NCI-H82 treated with DMSO at 0.1 percent for 48 hours (cell line): ENCODE measurements at regions not wholly inside any gene's neighbourhood (a gene's known extent, or its start where the extent isn't known, plus 50 kb on each side); places are given as distances from the start of the nearest gene placed in this dataset.

Source experiments
- DNase-seq: peaks from one replicate; lab custom pipeline; 2025; ENCODE audit not compliant: unreplicated experiment; lab: John Stamatoyannopoulos, UW

DNA sequence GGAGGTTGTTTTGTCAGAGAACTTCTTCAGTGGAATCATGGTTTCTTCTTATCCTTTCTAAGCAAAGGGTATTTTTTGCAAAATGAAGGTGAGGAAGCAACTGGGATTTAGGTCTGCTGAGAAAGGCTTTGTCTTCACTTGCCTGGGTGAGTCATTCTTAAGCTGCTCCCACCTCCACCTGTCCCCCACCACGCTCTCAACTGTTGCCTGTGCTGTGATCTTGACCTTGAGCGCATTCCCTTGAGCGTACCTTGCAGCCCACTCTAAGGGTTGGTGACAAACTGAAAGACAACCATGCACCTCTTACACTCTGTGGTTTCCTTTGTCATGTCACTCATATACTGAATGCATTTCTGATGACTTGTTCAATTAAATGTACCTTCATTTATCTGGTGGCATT is 641.1 kb downstream of the RNF144B start:
- DNase-seq = no peak

- no peak for DNase-seq
Measured at GRCh38 chr6:19032591-19033295, 645.6 kb downstream of the RNF144B start.

DNA sequence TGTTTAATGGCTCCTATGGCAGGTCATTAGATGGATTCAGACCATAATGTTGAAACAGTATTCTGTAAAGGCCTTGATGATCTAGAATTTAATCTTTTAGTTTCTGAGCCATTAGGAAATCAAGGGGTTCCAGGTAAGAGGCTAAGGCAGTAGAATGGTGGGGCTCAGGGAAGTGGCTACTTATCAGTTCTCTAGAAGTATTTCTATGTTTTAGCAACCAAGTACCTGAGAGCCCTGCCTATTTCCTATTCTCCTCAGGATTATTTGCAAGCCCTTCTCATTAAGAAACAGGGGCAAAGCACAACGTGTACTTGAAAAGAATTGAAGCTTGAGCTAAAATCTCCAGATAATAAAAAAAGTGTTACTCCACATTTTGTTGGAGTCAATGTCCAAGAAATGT is 646.5 kb downstream of the RNF144B start:
- DNase-seq = no peak

GRCh38 chr6:19034986-19035385 is 647.8 kb downstream of the RNF144B start:
- DNase-seq = no peak

GRCh38 chr6:19035461-19036195 is 648.5 kb downstream of the RNF144B start:
- no peak for DNase-seq

- DNase-seq = no peak
Measured at GRCh38 chr6:19036196-19036555, 649.0 kb downstream of the RNF144B start.

DNA sequence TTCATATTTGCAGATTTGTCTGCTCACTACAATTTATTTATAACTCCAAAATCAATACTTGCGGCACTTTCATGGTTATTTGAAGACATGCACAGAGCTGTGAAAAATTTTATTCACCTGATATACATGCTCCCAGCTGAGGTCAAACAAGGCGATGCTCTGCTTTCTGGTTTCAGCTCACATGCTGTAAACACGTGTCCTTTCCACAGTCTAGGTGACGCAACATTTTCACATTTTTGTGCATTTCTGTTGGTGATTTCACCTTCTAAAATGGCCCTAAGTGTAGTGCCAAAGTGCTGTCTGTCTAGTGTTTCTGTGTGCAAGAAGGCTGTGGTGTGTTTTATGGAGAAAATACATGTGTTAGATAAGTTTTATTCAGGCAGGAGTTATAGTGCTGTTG is 650.5 kb downstream of the RNF144B start:
- no peak for DNase-seq

DNA sequence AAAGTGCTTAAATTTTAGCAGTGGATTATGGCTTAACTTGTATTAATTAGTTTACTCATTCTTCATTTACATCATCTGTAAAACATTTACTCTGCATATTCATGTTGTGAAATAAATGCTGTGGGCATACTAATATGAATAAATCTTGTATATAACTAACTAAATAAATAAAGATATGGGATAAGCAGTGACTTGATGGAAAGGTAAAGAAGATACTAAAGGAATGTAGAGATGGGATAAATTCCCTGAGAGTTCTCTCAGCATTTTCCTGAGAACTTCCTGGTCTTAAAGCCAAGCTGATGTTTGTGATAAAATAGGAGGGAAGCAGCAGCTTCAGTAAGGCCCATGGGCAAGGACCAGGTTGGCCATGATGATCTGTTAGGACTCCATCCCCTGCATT is 652.1 kb downstream of the RNF144B start:
- no peak for DNase-seq

DNA sequence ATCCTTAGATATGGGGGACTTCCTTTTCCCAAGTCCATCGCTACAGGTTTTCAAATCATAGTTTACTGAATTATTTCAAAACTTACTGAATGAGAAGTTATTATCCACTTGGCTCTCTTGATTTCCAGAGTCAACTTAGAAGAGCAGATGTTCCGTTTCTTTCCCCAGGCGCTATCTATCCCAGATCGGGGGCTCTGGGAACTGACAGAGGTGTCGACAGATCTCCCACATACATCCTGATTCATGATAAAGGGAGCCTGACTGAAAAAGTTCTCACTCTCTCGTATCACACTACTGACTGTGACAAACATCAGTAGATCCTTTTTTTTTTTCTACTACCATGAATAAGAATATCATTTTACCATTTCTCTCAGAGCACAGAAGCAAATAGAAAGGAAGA is 654.8 kb downstream of the RNF144B start:
- no peak for DNase-seq

- DNase-seq = no peak
Measured at GRCh38 chr6:19042420-19042819, 655.3 kb downstream of the RNF144B start.

GRCh38 chr6:19050765-19051164 is 663.6 kb downstream of the RNF144B start:
- DNase-seq = no peak

DNA sequence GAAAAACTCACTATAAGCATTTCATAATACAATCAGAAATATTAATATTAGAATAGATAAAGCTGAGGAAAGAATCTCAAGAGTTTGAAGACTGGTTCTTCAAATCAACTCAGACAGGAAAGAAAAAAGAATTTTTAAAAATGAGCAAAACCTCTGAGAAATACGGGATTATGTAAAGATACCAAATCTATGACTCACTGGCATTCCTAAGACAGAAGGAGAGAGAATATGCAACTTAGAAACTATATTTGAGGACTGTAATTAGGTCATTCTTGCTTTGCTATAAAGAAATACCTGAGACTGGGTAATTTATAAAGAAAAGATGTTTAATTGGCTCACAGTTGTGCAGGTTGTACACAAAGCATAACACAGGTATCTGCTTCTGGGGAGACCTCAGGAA is 665.1 kb downstream of the RNF144B start:
- DNase-seq = no peak

- DNase-seq = no peak
Measured at GRCh38 chr6:19059102-19059501, 672.0 kb downstream of the RNF144B start.

- DNase-seq = no peak
Measured at GRCh38 chr6:19067165-19067564, 680.0 kb downstream of the RNF144B start.

GRCh38 chr6:19070520-19070919 is 683.4 kb downstream of the RNF144B start:
- no peak for DNase-seq

- DNase-seq = no peak
Measured at GRCh38 chr6:19083801-19084200, 696.7 kb downstream of the RNF144B start.

DNA sequence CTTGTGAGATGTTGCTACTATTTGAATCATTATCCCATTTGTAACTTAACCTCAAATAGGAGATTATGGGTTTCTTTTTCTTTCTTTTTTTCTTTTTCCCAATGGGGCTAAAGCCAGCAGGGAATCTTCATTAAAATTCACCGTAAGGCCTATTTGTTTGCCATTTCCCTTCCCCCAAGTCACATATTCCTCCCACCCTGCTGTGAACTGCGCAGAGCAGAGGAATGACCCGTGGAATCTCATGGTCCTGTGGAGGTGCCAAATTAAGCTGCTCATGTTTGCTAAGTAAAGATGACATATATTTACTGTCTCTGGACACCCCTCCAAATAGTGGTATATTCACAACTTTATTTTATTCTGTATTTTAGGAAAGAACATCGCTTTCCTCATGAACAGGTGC is 699.3 kb downstream of the RNF144B start:
- no peak for DNase-seq

GRCh38 chr6:19087296-19087695 is 700.1 kb downstream of the RNF144B start:
- DNase-seq = no peak

DNA sequence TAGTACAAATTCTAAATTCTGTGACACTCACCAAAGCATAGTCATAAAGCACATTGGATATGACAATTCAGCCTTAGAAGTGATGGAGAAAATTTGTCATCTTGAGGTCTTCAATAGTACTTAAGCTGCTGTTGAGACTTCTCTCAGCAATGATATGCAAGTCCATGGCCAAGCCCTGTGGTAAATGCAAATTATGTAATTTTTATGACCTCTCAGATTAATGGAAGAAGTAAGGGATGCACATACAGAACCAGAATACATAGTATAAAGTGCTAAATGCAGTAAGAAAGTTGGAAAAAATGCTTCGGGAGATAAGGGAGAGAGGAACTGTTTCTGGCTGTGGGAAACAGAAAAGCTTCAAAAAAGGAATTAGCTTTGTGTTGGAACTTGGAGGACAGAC is 700.7 kb downstream of the RNF144B start:
- DNase-seq = no peak

- no peak for DNase-seq
Measured at GRCh38 chr6:19100752-19101151, 713.6 kb downstream of the RNF144B start.

GRCh38 chr6:19102936-19103335 is 715.8 kb downstream of the RNF144B start:
- DNase-seq = no peak

DNA sequence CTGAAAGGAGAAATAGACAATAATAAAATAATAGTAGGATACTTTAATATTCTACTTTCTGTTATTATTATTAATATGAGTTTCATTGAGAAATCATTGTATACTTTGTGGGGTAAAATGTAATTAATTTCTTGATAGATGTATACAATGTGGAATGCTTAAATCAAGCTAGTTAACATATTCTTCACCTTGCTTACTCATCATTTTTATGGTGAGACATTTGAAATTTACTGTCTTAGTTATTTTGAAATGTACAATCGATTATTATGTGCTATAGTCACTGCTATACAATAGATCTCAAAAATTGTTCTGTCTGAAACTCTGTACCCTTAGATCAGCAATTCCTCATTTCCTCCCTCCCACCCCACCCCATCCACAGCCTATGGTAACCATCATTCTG is 720.3 kb downstream of the RNF144B start:
- no peak for DNase-seq

DNA sequence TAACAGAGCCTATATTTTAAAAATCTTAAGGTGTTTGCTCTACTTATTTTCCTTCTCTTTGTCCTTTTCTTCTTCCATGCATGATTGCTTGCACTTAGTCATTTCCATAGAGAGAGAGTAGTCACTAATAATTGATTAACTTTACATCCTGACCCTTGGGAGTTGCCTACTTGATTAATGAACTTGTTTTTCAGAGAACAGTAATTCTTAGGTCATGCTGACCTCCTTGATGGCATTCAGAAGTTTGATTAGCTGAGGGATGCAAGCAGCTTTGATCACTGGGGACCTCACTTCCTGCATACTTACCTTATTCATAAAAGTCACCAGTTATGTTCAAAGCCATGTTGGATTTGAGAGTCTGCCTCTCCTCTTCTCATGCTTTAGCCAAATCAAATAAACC is 715.6 kb upstream of the ID4 start:
- no peak for DNase-seq
